HG02852 (cell line): ENCODE measurements at regions not wholly inside any gene's neighbourhood (a gene's known extent, or its start where the extent isn't known, plus 50 kb on each side); places are given as distances from the start of the nearest gene placed in this dataset.
A peak's percentile ranks its signal among the peaks of the same experiment; 100 is the strongest.
"Not testable (repeated sequence)": the region's sequence is repeated elsewhere in the genome, so short reads cannot be mapped to it uniquely, and the experiment has no call there.

Source experiments
- ATAC-seq: cut with Tn5 transposase; IDR thresholded peaks from one replicate; pipeline ENCODE4 v1.9.1; 2021; ENCODE audit warnings: mild to moderate bottlenecking, moderate library complexity; ENCODE audit not compliant: unreplicated experiment

GRCh38 chr6:150681578-150682395 is 82.1 kb downstream of the PLEKHG1 start:
- no peak for ATAC-seq

- no peak for ATAC-seq
Measured at GRCh38 chr6:150683320-150683719, 83.6 kb downstream of the PLEKHG1 start.

GRCh38 chr6:150684161-150684560 is 84.5 kb downstream of the PLEKHG1 start:
- no peak for ATAC-seq

- ATAC-seq: no peak
Measured at GRCh38 chr6:150684714-150685459, 85.2 kb downstream of the PLEKHG1 start.

GRCh38 chr6:150685860-150686259 is 86.2 kb downstream of the PLEKHG1 start:
- ATAC-seq: peak; percentile 54

GRCh38 chr6:150686566-150686965 is 86.9 kb downstream of the PLEKHG1 start:
- no peak for ATAC-seq

GRCh38 chr6:150687508-150687907 is 87.8 kb downstream of the PLEKHG1 start:
- no peak for ATAC-seq

- ATAC-seq: peak; percentile 58
Measured at GRCh38 chr6:150689900-150690590, 90.4 kb downstream of the PLEKHG1 start.

GRCh38 chr6:150690681-150691080 is 91.0 kb downstream of the PLEKHG1 start:
- no peak for ATAC-seq

- ATAC-seq: no peak
Measured at GRCh38 chr6:150691463-150691862, 91.8 kb downstream of the PLEKHG1 start.

- peak; percentile 67 for ATAC-seq
Measured at GRCh38 chr6:150692604-150693003, 92.9 kb downstream of the PLEKHG1 start.

GRCh38 chr6:150694889-150695288 is 95.2 kb downstream of the PLEKHG1 start:
- no peak for ATAC-seq

- ATAC-seq: no peak
Measured at GRCh38 chr6:150695652-150696051, 96.0 kb downstream of the PLEKHG1 start.

- no peak for ATAC-seq
Measured at GRCh38 chr6:150696190-150696589, 96.5 kb downstream of the PLEKHG1 start.

- ATAC-seq: not testable (repeated sequence)
Measured at GRCh38 chr6:150696918-150697317, 97.2 kb downstream of the PLEKHG1 start.

- ATAC-seq: no peak
Measured at GRCh38 chr6:150697515-150697914, 97.8 kb downstream of the PLEKHG1 start.

GRCh38 chr6:150698391-150698790 is 98.7 kb downstream of the PLEKHG1 start:
- peak; percentile 64 for ATAC-seq

GRCh38 chr6:150702675-150703074 is 103.0 kb downstream of the PLEKHG1 start:
- ATAC-seq: no peak

GRCh38 chr6:150704447-150705192 is 104.9 kb downstream of the PLEKHG1 start:
- no peak for ATAC-seq

GRCh38 chr6:150705392-150705791 is 105.7 kb downstream of the PLEKHG1 start:
- no peak for ATAC-seq

- ATAC-seq: no peak
Measured at GRCh38 chr6:150710236-150710635, 110.6 kb downstream of the PLEKHG1 start.
